ENCODE measurements at regions not wholly inside any gene's neighbourhood (a gene's known extent, or its start where the extent isn't known, plus 50 kb on each side); places are given as distances from the start of the nearest gene placed in this dataset.

- TF ChIP-seq CTCF (IDR thresholded peaks at IDR 0.05), result no peak
- no peak for TF ChIP-seq POLR2A (IDR thresholded peaks at IDR 0.05)
- no peak for TF ChIP-seq POLR2AphosphoS5 (IDR thresholded peaks at IDR 0.05)
- no peak for TF ChIP-seq EP300 (IDR thresholded peaks at IDR 0.05)
These were observed 92.6 kb upstream of the PNPT1 start for GRCh38 chr2:55786280-55786679.
